ENCODE measurements at regions not wholly inside any gene's neighbourhood (a gene's known extent, or its start where the extent isn't known, plus 50 kb on each side); places are given as distances from the start of the nearest gene placed in this dataset.

DNA sequence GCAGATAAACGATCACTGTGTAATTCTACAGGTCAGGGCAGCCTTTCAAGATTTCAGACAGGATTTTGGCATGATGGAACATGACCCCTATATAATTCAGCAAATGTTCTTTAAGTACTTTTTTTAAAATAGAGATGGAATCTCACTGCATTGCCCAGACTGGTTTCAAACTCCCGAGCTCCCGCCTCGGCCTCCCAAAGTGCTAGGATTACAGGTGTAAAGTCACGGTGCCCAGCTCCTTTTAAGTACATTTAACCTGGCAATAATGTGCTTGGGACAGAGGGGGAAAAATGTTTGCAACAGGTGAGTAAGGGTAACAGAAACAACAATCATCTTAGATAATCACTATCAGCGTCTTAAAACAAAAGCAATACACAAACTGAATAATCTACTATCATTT, 66.5 kb upstream of the PSMD7 start:
- TF ChIP-seq, protein P1, sequence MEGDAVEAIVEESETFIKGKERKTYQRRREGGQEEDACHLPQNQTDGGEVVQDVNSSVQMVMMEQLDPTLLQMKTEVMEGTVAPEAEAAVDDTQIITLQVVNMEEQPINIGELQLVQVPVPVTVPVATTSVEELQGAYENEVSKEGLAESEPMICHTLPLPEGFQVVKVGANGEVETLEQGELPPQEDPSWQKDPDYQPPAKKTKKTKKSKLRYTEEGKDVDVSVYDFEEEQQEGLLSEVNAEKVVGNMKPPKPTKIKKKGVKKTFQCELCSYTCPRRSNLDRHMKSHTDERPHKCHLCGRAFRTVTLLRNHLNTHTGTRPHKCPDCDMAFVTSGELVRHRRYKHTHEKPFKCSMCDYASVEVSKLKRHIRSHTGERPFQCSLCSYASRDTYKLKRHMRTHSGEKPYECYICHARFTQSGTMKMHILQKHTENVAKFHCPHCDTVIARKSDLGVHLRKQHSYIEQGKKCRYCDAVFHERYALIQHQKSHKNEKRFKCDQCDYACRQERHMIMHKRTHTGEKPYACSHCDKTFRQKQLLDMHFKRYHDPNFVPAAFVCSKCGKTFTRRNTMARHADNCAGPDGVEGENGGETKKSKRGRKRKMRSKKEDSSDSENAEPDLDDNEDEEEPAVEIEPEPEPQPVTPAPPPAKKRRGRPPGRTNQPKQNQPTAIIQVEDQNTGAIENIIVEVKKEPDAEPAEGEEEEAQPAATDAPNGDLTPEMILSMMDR (conservative IDR thresholded peaks at IDR 0.05): no peak
- no peak for TF ChIP-seq ZFX (IDR thresholded peaks at IDR 0.05)

Measured in C4-2B (cell line).